OCI-LY1 (cell line): ENCODE measurements at regions not wholly inside any gene's neighbourhood (a gene's known extent, or its start where the extent isn't known, plus 50 kb on each side); places are given as distances from the start of the nearest gene placed in this dataset.

Experiments used
- H2AFZ ChIP-seq: fragments of 200-600 bp; sonication (generic), shearing (Covaris generic); 2 replicates; pipeline ENCODE4 v1.6.0; 2014; ENCODE audit warnings: antibody characterized with exemption, mild to moderate bottlenecking, low read length
- H3F3A ChIP-seq: fragments of 200-600 bp; sonication (generic), shearing (Covaris generic); 2 replicates; pipeline ENCODE4 v1.6.0; 2014; ENCODE audit warnings: mild to moderate bottlenecking, antibody characterized with exemption, low read length, moderate library complexity; ENCODE audit not compliant: insufficient read depth
- H3K27ac ChIP-seq: fragments of 200-600 bp; sonication (generic); 2 replicates; pipeline ENCODE4 v1.5.1; 2014; ENCODE audit warnings: low read length, mixed run types, mild to moderate bottlenecking, low read depth; ENCODE audit not compliant: poor library complexity, severe bottlenecking
- H3K27me3 ChIP-seq: fragments of 200-600 bp; sonication (generic); 2 replicates; pipeline ENCODE4 v1.6.0; 2014; ENCODE audit warnings: antibody characterized with exemption, mild to moderate bottlenecking, low read length, moderate library complexity; ENCODE audit not compliant: insufficient read depth
- H3K36me3 ChIP-seq: fragments of 200-600 bp; sonication (generic); 2 replicates; pipeline ENCODE4 v1.6.1; 2014; ENCODE audit warnings: mild to moderate bottlenecking, antibody characterized with exemption, low read length, moderate library complexity, mixed read lengths; ENCODE audit not compliant: insufficient read depth
- H3K4me1 ChIP-seq: fragments of 200-600 bp; sonication (generic); 2 replicates; pipeline ENCODE4 v1.5.1; 2014; ENCODE audit warnings: mild to moderate bottlenecking, low read length, moderate library complexity; ENCODE audit not compliant: insufficient read depth, severe bottlenecking
- H3K4me2 ChIP-seq: fragments of 200-600 bp; sonication (generic), shearing (Covaris generic); 2 replicates; pipeline ENCODE4 v1.6.1; 2014; ENCODE audit warnings: low read length
- H3K4me3 ChIP-seq: fragments of 200-600 bp; sonication (generic); 2 replicates; pipeline ENCODE4 v1.5.1; 2014; ENCODE audit warnings: low read length, low read depth, mild to moderate bottlenecking, mixed read lengths; ENCODE audit not compliant: poor library complexity, severe bottlenecking
- H3K79me2 ChIP-seq: fragments of 200-600 bp; shearing (Covaris generic); 2 replicates; pipeline ENCODE4 v1.6.1; 2016; ENCODE audit warnings: mixed run types, low read length, mixed read lengths; ENCODE audit not compliant: insufficient read depth
- H3K9ac ChIP-seq: fragments of 200-600 bp; sonication (generic), shearing (Covaris generic); 2 replicates; pipeline ENCODE4 v1.6.1; 2014; ENCODE audit warnings: mild to moderate bottlenecking, low read length, mixed read lengths
- H3K9me2 ChIP-seq: fragments of 200-600 bp; sonication (generic), shearing (Covaris generic); 2 replicates; pipeline ENCODE4 v1.6.1; 2014; ENCODE audit warnings: low read depth, mild to moderate bottlenecking, low read length, mixed read lengths
- H3K9me3 ChIP-seq: fragments of 200-600 bp; shearing (Covaris generic); 2 replicates; pipeline ENCODE4 v1.6.1; 2014; ENCODE audit warnings: low read length, mixed read lengths
- H4K20me1 ChIP-seq: fragments of 200-600 bp; sonication (generic), shearing (Covaris generic); 2 replicates; pipeline ENCODE4 v1.6.0; 2016; ENCODE audit warnings: mild to moderate bottlenecking, low read length; ENCODE audit not compliant: insufficient read depth
- CTCF ChIP-seq: fragments of 200-600 bp; sonication (generic), shearing (Covaris generic); IDR thresholded peaks from 2 replicates; pipeline ENCODE4 v1.5.1; 2017; ENCODE audit warnings: mild to moderate bottlenecking, antibody characterized with exemption, low read length, moderate library complexity, mixed read lengths
- EZH2 ChIP-seq: fragments of 200-600 bp; sonication (generic), shearing (Covaris generic); IDR thresholded peaks from 2 replicates; pipeline ENCODE4 v1.8.0; 2017; ENCODE audit warnings: borderline replicate concordance, mixed run types, mild to moderate bottlenecking, antibody characterized with exemption, low read length, moderate library complexity, mixed read lengths

- no peak overlapping the region for H3K9ac ChIP-seq
- no peaks in the 10 kb centered on the region for H3K9me2 ChIP-seq
- H4K20me1 ChIP-seq = no peaks in the 10 kb centered on the region
- H3K36me3 ChIP-seq = no peaks in the 10 kb centered on the region
- H2AFZ ChIP-seq = no peak overlapping the region
- H3K27ac ChIP-seq = no peak overlapping the region
- peaks cover 20% of the 10 kb centered on the region for H3K4me1 ChIP-seq
- H3K9me3 ChIP-seq = no peaks in the 10 kb centered on the region
- no peak overlapping the region for H3K4me2 ChIP-seq
- H3F3A ChIP-seq = no peaks in the 10 kb centered on the region
- H3K4me3 ChIP-seq = no peak overlapping the region
- TF ChIP-seq CTCF (no peak), EZH2 (no peak)
- H3K27me3 ChIP-seq = no peaks in the 10 kb centered on the region
- no peaks in the 10 kb centered on the region for H3K79me2 ChIP-seq
Measured at GRCh38 chr18:64663086-64663485, 514.2 kb upstream of the LINC00305 start.

- no peaks in the 10 kb centered on the region for H3K27me3 ChIP-seq
- H3K9me3 ChIP-seq = no peaks in the 10 kb centered on the region
- H3K4me2 ChIP-seq = no peak overlapping the region; the same call in 1 of the 2 replicates
- no peak overlapping the region for H3K27ac ChIP-seq
- peaks cover 20% of the 10 kb centered on the region for H3K4me1 ChIP-seq
- TF ChIP-seq CTCF = no peak
- TF ChIP-seq EZH2 = no peak
- no peaks in the 10 kb centered on the region for H3K9me2 ChIP-seq
- H4K20me1 ChIP-seq = no peaks in the 10 kb centered on the region
- no peak overlapping the region for H3K4me3 ChIP-seq
- H3K36me3 ChIP-seq = no peaks in the 10 kb centered on the region
- no peak overlapping the region for H2AFZ ChIP-seq
- no peaks in the 10 kb centered on the region for H3K79me2 ChIP-seq
- no peaks in the 10 kb centered on the region for H3F3A ChIP-seq
- H3K9ac ChIP-seq = no peak overlapping the region
Measured at GRCh38 chr18:64659196-64659595, 510.3 kb upstream of the LINC00305 start.

GRCh38 chr18:64653068-64653467 lies 504.2 kb upstream of the LINC00305 start:
- H3F3A ChIP-seq = no peaks in the 10 kb centered on the region
- H3K27ac ChIP-seq = no peak overlapping the region
- H3K4me2 ChIP-seq = no peak overlapping the region
- H3K79me2 ChIP-seq = no peaks in the 10 kb centered on the region
- no peak overlapping the region for H3K9ac ChIP-seq
- H3K9me2 ChIP-seq = no peaks in the 10 kb centered on the region
- no peaks in the 10 kb centered on the region for H3K27me3 ChIP-seq
- H4K20me1 ChIP-seq = no peaks in the 10 kb centered on the region
- no peak overlapping the region for H2AFZ ChIP-seq
- no peaks in the 10 kb centered on the region for H3K4me1 ChIP-seq
- no peak overlapping the region for H3K4me3 ChIP-seq
- no peak for TF ChIP-seq EZH2
- no peak for TF ChIP-seq CTCF
- no peaks in the 10 kb centered on the region for H3K36me3 ChIP-seq
- H3K9me3 ChIP-seq = no peaks in the 10 kb centered on the region
